ENCODE measurements at regions not wholly inside any gene's neighbourhood (a gene's known extent, or its start where the extent isn't known, plus 50 kb on each side); places are given as distances from the start of the nearest gene placed in this dataset.

DNA sequence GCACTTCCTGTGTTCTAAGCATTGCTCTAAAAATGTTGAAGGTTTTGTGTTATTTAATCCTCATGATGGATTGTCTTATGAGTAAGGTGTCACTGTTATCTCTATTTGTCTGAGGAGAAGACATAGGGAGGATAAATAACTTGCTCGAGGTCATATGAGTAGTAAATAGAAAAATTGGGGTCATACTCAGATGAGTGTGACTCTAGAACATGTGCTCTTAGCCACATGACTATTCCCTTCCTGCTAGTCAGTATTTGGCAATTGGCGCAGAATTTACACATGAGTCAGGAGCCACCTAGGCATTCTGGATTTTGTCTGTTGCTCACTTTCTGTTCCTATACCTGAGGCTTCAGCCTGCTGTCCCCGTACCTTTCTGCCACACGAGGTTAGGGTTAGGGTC lies 234.6 kb upstream of the CD180 start:
- DNase-seq (ENCODE audit: low read depth), result no peak
- in situ Hi-C loops (cut with HindIII; ENCODE audit: low pct_unique_long_range_greater_than_20kb, low sequenced_read_pairs), result no loop called here

DNA sequence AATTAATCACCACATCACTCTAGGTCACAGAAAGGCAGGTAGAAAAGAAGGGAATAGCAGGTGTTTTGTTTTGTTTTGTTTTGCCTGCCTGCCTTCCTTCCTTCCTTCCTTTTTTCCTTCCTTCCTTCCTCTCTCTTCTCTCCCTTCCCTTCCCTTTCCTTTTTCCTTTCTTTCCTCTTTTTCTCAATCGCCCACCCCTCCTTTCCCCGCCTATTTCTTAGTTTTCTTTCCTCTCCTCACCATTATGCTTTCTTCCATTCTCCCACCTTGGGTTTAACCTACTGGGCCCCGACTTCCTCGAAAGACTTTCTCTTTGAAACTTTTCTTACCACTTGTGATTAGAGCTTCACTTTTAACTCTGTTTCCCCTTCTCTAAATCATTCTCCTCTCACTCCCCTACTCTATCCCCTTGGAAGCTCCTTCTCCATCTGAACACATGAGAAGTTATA lies 231.3 kb upstream of the CD180 start:
- in situ Hi-C loops (cut with HindIII; ENCODE audit: low pct_unique_long_range_greater_than_20kb, low sequenced_read_pairs), result no loop called here
- no peak for DNase-seq (ENCODE audit: low read depth)

DNA sequence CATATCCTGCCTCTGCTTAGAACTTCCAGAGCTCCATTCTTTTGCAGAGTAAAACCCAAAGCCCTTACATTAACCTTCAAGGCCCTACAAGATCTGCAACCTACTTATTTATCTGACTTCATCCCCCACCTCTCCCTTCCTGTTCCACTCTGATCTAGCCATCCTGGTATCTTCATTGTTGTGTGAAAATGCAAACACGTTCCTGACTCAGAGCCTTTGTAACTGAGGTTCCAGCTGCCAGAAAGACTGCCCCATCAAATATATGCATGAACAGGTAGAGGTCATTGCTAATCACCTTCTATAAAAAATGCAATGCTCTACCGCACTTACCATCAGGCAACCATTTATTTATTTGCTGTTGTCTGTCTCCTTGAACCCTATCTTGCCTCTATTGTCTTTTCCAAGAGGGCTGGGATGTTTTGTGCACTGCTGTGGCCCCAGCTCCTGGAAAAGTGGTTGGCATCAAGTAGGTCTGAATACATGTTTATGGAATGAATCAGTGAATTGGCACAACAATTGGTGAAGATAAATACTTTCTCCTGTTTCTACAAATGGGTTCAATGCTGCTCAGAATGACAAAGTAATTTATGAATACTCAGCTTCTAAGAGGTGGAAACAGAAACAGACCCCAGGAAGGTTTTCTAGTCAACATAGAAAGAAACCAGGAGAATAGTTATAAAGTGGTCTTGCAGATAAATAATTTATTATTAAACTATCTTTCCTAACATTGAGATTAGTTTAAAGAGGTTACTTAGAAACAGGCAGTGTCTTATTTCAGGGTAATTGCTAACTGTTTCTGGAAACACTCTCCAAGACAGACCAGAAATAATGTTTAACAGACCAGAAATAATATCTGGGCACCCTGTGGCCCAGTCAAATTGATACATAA lies 230.6 kb upstream of the CD180 start:
- in situ Hi-C loops (cut with HindIII; ENCODE audit: low pct_unique_long_range_greater_than_20kb, low sequenced_read_pairs), result no loop called here
- peak; percentile 27 for DNase-seq (ENCODE audit: low read depth)

DNA sequence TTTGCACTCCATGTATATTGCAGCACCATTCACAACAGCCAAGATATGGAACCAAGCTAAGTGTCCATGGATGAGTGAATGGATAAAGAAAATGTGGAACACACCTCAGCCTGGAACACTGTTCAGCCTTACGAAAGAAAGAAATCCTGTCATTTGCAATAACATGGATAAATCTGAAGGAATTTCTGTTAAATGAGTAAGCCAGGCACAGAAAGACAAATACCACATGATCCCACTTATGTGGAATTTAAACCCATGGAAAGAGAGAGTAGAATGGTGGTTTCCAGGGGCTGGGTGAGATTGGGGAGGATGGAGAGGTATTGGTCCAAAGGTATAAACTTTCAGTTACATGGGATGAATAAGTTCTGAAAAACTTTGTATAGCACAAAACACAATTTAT lies 228.9 kb upstream of the CD180 start:
- in situ Hi-C loops (cut with HindIII; ENCODE audit: low pct_unique_long_range_greater_than_20kb, low sequenced_read_pairs), result no loop called here
- DNase-seq (ENCODE audit: low read depth), result no peak

DNA sequence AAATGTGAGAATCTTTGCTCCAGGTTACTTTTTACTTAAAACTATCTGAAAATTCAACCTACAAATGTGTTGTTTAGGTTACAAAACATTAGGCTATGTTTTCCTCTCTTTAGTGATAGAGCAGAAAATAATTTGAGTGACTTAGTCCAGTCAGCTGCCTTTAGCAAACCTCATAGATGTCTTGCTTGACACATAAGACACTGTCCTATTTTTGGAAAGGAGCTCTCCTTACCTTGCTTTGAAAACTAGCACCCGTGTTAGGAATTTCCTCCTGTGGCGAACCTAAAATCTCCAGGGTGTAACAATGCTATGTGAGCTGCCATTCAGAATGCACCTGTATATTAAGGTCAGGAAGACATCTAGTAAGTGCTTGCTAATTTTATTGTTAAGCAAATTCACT lies 221.2 kb upstream of the CD180 start:
- no peak for DNase-seq (ENCODE audit: low read depth)
- in situ Hi-C loops (cut with HindIII; ENCODE audit: low pct_unique_long_range_greater_than_20kb, low sequenced_read_pairs), result no loop called here

DNA sequence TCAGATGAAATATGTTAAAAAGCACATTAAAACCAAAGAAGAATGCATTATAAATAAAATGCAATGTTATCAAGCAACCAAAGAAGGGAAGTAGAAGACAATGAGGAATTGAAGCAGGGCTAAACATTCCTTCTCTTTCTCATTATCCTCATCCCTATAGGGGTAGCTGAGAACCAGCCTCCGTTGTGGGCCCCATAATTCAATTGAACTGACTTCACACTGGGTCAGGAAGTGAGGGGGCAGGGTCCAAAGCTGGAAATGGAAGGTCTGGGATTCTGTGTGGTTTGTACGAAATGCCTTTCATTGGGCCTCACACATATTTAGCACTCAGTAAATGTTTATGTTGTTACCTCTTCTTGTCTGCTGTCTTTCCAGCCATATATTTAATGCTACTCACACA lies 220.4 kb upstream of the CD180 start:
- DNase-seq (ENCODE audit: low read depth), result no peak
- in situ Hi-C loops (cut with HindIII; ENCODE audit: low pct_unique_long_range_greater_than_20kb, low sequenced_read_pairs), result no loop called here

DNA sequence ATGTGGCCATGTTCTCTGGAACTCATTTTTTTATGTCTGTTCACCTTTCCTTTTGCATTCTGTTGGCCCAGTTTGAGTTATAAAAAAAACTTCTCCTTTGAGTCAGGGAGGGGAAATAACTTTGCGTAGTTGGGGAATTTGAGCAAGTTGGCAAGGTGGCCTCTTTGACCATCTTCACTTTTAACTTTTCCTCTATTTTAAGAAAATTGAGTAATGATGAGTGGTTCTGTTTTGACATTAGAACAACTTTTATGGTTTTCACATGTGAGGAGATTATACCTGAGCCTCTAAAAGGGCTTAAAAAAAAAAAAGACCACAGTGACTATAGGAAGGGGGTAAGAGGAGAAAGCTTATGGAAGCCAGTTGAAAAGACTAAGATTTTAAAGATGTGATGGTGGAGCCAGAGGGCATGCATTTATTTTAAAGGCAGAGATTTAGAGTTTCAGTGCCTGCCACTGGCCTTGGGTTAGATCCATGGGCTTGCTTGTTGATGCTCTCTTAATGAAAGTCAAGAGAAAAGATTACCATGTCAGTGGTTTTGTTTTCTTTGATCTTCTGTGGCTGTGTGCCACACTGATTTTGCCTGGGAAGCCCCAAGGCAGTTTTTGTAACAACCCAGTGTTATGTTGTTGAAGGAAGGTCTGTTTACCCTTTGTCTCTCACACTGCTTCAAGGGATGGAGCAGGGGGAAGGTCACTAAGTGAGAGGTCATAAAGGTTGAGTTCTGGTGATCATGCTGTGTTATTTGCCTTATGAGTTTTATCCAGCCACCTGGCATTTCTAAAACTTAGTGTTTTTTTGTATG lies 219.7 kb upstream of the CD180 start:
- in situ Hi-C loops (cut with HindIII; ENCODE audit: low pct_unique_long_range_greater_than_20kb, low sequenced_read_pairs), result no loop called here
- DNase-seq (ENCODE audit: low read depth), result no peak

DNA sequence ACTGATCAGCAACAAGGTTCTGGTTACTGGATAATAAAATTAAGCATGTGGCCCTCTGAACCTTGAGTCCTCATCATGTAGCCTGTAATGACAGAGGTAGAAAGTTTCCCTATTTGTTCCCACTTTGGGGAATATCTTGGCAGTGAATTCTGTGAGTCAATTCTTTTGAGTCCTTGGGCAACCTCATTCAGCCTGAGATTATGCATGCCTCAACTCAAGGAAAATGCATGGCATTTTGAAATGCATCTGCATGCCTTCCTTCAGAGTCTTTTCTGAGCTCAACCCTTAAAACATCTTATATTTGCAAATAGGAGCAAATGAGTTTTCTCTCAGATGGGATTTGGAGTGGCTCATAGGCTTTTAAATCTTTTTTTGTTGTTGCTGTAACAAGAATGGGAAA lies 218.1 kb upstream of the CD180 start:
- in situ Hi-C loops (cut with HindIII; ENCODE audit: low pct_unique_long_range_greater_than_20kb, low sequenced_read_pairs), result no loop called here
- DNase-seq (ENCODE audit: low read depth), result no peak

DNA sequence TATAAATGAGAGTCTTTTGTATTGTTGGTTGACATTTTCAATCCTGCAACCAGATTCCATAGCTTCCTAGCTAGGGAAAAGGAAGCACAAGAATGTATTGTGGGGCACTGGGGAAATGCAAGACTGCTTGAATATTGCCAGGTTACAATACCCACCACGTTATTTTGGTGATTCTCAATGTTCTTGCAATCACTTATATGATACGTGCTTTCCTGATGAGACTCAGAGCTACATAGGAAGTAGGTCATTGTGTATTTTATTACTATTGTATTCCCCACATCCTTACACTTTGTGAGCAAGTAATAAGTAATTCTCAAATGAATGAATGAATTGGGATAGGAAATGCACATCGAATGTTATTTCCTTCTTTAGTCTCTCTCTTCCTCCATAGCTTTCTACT lies 217.1 kb upstream of the CD180 start:
- in situ Hi-C loops (cut with HindIII; ENCODE audit: low pct_unique_long_range_greater_than_20kb, low sequenced_read_pairs), result no loop called here
- no peak for DNase-seq (ENCODE audit: low read depth)

DNA sequence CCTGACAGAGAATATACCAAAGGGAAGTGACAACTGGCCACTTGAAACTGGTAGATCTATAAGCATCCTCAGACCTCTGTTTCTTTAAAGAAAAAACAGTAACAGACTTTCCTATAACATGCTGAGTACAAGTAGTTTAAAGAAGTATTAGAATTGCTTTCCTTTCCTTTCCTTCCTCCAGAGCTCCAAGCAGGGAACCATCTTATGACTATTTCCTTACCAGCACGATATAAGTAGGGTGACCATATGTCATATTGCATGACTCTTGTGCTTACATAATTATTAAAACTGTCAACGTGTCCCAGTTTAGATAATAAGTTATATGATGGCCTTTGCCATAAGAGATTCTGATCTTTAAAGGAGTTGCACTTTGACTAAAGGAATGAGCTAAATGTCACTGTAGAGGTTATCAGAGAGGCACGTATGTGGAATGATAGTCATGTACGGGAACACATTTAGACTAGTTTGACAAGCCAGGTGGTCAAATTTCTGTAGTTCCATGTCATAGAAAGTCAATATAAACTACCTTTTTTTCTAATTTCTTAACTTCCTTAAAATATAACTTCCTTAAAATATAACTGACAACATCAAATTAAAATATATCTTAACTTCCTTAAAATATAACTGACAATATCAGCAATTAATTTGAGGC lies 212.7 kb upstream of the CD180 start:
- in situ Hi-C loops (cut with HindIII; ENCODE audit: low pct_unique_long_range_greater_than_20kb, low sequenced_read_pairs), result no loop called here
- no peak for DNase-seq (ENCODE audit: low read depth)

DNA sequence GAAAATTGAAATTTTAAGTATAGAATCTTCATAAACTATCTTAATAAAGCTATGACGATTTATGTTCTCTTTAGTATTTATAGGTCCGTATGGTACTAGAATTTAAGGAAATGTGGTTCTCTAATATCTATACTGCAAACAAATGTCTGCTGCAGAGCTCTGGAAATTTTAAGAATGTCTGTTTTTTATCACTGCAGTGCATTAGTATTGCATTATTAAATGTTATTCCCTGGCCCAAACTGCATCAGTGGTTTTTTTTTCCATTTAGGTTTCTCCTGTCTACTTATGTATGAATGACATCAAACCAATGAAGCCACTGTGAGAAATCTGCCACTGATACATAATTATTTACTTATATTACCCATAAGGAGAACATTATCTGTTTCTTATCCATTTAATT lies 211.4 kb upstream of the CD180 start:
- DNase-seq (ENCODE audit: low read depth), result no peak
- in situ Hi-C loops (cut with HindIII; ENCODE audit: low pct_unique_long_range_greater_than_20kb, low sequenced_read_pairs), result no loop called here

DNA sequence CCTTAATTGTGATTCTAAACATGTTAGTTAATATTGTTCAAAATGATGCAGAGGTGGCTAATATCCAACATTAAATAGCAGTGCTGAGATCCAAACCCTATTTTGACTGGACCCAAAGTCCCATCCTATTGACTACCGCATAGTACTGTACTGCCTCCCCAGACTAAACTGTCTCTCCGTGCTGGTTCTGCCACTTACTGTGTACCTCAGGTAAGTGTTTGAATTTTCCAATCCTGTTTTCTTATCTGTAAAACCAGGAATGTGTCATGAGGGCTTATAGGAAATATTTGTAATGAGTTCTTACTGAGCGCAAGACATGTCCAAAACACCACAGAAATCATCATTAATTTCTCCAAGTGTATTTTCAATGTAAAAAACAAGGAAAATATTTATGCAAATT lies 209.2 kb upstream of the CD180 start:
- no peak for DNase-seq (ENCODE audit: low read depth)
- in situ Hi-C loops (cut with HindIII; ENCODE audit: low pct_unique_long_range_greater_than_20kb, low sequenced_read_pairs), result no loop called here

DNA sequence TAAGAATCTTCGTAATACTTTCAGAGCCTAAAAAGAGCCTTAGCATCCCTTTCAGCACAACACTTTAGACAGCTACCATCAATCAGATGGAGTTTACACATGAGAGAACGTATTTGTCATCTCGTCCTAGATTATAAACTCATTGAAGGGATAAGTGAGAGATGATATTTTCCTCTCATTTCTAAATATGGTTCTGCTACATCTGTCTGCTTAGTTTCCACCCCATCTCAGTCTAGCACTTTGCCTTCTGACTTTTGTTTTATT lies 208.4 kb upstream of the CD180 start:
- in situ Hi-C loops (cut with HindIII; ENCODE audit: low pct_unique_long_range_greater_than_20kb, low sequenced_read_pairs), result no loop called here

DNA sequence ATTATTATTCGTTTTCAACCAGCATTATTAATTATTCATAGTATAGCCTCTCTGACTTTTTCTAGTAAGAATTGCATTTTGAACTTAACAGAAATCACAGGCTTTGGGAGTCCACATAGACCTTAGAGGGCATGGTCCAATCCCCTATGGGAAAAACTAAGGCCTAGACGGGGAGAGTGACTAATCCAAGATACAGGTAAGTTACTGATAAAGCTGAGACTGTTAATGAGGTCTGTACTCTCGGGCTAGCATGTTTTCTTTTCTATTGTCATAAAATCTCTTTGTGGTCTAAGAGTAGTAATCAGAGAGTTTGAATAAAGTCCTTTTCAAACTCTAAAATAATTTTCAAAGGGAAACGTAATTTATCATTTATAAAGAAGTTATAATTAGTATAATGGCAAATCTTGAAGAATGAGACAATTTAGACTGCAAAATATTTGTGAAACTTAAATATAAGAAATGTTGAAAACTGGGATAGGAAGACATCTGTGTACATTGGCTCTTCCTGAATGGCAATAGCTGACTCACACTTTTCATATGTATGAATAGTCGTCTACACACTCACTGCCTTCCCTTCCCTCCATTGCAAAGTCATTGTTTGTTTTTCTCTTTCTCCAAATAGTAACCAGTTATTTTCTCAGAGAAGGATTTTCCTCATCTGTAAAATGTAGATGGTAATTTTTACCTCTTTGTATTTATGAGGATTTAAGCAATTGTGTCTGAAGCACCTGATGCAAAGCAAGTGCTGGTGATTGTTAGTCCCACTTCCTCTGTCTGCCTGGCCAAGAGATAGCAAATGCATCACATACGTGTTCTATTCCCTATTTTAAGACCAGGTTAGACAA lies 207.9 kb upstream of the CD180 start:
- in situ Hi-C loops (cut with HindIII; ENCODE audit: low pct_unique_long_range_greater_than_20kb, low sequenced_read_pairs), result no loop called here
- peak; percentile 31 for DNase-seq (ENCODE audit: low read depth)

More for the DNA sequence above, 208.4 kb upstream of the CD180 start:
- no peak for DNase-seq (ENCODE audit: low read depth)

DNA sequence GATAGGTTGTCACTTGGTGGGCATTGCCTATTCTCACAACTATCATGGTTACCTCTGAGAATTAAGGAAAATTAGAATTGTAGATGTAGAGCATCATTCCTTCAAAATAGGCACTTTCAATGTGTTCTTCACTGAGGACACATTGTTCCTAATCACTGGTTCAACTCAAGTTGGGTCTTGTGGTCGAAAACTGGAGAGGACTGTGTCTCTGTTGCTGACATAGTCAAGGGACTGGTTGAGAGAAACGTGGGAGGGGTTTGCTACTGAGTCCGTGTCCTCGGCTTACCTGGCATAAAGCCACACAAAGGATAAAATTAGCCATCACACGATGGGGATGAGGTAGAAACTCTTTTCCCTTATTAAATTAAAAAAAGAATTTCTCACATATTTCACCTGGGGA lies 205.9 kb upstream of the CD180 start:
- in situ Hi-C loops (cut with HindIII; ENCODE audit: low pct_unique_long_range_greater_than_20kb, low sequenced_read_pairs), result no loop called here
- DNase-seq (ENCODE audit: low read depth), result no peak

DNA sequence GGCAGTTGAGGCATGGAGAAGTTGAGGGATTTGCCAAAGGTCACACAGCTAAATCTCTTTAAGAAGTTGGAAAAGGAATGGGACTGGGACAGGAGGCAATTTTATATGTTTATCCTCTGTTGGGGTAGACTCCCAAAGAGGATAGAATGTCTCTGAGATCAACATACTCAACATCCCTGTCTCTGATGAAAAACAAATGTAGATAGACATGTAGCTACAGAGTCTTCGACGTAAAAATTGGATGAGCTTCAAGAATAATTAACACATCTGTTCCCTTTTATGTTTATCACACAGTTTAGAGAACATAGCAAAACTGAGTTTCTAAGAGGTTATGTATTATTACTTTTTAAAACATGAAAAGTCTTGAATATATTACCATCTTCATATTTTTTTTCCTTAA lies 204.6 kb upstream of the CD180 start:
- in situ Hi-C loops (cut with HindIII; ENCODE audit: low pct_unique_long_range_greater_than_20kb, low sequenced_read_pairs), result no loop called here

DNA sequence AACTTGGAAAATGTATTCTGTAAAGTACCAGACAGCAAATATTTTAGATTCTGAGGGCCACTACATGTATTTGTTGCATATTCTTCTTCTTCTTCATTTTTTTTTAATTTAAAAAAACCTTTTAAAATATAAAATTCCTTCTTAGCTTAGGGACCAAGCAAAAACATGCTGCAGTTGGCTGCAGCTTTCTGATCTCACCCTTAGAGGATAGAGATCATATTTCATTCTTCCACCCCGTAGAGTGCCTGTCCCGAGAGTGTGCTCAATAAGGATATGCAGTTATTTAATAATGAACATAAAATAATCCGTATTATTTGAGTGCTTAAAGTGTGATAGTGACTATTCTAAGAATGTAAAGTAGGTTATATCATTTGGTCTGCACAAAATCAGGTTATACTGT lies 204.2 kb upstream of the CD180 start:
- in situ Hi-C loops (cut with HindIII; ENCODE audit: low pct_unique_long_range_greater_than_20kb, low sequenced_read_pairs), result no loop called here
- DNase-seq (ENCODE audit: low read depth), result no peak

More for the DNA sequence above, 204.6 kb upstream of the CD180 start:
- DNase-seq (ENCODE audit: low read depth), result no peak

DNA sequence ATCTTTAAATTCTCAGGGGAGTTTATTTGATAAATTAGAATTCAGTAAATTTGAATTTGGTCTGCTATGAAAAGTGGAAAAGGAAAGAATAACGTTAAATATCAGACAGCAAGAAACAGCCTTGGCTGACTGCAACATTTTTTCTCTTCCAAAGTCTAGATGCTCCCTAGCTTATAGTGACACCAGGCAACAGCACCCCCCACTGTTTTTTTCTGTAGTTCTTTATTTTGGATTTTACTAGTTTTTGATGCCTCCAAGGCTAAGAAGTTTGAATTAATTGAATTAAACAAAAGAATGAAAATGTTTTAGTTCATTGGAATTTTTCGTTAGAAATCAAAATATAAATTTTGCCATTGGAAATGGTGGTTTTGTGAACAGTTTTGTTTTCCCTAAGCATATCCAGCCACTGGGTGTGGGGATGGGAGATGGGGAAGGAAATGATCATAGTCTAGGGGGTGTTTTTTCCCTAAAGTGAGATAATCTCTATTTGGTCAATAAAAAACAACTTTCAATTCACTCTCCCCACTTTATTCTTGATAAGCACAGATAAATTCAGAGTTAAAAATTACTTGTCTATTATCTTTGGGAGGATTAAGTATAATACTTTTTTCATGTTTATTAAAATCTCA lies 199.3 kb upstream of the CD180 start:
- DNase-seq (ENCODE audit: low read depth), result no peak
- in situ Hi-C loops (cut with HindIII; ENCODE audit: low pct_unique_long_range_greater_than_20kb, low sequenced_read_pairs), result no loop called here
